ENCODE measurements at regions not wholly inside any gene's neighbourhood (a gene's known extent, or its start where the extent isn't known, plus 50 kb on each side); places are given as distances from the start of the nearest gene placed in this dataset.

DNA sequence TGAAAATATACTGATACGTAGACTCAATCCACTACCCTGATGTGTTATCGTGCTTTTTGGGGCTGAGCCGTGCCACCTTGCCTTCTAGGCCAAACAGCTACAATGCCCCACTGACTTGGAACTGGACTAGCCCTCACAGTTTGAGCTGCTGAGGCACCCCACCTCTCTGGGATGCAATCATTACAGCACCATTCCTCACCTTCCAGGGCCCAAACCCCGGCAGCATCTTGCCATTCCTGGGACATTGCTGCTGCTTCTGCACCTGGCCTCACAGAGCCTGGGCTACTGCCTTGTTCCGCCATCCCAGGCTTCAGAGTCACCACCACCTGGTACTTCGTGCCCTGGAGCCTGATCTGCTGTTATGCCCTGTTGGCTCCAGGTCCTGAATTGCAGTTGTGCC, 89.5 kb upstream of the SNCAIP start (continued):
- TF ChIP-seq, protein P1, sequence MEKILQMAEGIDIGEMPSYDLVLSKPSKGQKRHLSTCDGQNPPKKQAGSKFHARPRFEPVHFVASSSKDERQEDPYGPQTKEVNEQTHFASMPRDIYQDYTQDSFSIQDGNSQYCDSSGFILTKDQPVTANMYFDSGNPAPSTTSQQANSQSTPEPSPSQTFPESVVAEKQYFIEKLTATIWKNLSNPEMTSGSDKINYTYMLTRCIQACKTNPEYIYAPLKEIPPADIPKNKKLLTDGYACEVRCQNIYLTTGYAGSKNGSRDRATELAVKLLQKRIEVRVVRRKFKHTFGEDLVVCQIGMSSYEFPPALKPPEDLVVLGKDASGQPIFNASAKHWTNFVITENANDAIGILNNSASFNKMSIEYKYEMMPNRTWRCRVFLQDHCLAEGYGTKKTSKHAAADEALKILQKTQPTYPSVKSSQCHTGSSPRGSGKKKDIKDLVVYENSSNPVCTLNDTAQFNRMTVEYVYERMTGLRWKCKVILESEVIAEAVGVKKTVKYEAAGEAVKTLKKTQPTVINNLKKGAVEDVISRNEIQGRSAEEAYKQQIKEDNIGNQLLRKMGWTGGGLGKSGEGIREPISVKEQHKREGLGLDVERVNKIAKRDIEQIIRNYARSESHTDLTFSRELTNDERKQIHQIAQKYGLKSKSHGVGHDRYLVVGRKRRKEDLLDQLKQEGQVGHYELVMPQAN (conservative IDR thresholded peaks at IDR 0.05): no peak
- TF ChIP-seq CEBPB (IDR thresholded peaks at IDR 0.05; ENCODE audit: borderline replicate concordance in 1 of 2, low read depth in 2 of 2, low read length in 2 of 2) (no peak), NFIC (IDR thresholded peaks at IDR 0.05; ENCODE audit: low read depth, low read length) (no peak), SP1 (IDR thresholded peaks at IDR 0.05; ENCODE audit: low read depth, low read length) (no peak), ZBED1 (IDR thresholded peaks at IDR 0.05; ENCODE audit: borderline replicate concordance) (no peak), HDGF (IDR thresholded peaks at IDR 0.05) (no peak), TCF7 (IDR thresholded peaks at IDR 0.05; ENCODE audit: borderline replicate concordance) (no peak), CBFB (IDR thresholded peaks at IDR 0.05; ENCODE audit: low read depth) (no peak), HCFC1 (IDR thresholded peaks at IDR 0.05; ENCODE audit: low read length) (no peak)
- TF ChIP-seq, protein P2, sequence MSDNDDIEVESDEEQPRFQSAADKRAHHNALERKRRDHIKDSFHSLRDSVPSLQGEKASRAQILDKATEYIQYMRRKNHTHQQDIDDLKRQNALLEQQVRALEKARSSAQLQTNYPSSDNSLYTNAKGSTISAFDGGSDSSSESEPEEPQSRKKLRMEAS (IDR thresholded peaks at IDR 0.05; ENCODE audit: low read depth, low read length): no peak

DNA sequence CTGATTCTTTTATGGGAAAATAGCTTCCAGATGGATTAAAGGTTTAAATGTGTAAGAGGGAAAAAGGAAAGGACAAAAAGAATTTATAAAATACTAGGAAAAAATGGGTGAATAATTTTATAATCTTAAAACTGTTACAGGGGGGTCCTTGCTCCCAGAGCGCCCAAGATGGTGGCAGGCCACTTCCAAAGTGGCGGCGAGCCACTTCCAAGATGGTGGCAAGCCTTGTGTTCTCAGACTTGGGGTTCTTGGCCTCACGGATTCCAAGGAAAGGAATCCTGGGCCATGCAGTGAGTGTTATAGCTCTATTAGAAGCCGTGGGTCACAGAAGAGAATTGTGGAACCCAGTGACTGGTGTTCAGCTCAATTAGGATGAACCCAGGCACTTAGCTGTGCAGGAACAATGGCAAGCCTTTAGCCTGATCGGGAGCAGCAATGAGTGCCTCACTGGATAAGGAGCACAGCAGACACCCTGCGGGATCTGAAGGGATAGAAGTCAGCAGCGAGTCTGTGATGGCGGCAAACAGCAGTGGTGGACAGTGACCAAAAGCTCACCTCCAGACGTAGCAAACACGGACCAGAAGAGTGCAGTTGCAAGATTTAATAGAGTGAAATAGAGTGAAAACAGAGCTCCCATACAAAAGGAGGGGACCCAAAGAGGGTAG, 83.2 kb upstream of the SNCAIP start:
- ATAC-seq: no peak
- ChIA-PET SMC1A (ENCODE audit: uncharacterized antibody, unreplicated experiment) (no interaction called here), CTCF (no interaction called here), RAD21 (ENCODE audit: unreplicated experiment) (no interaction called here), POLR2A (no interaction called here)
- Histone ChIP-seq H2AFZ (ENCODE audit: control insufficient read depth, low read depth, low read length) (no peak overlapping the region), H3K4me1 (ENCODE audit: control insufficient read depth, insufficient read depth, low read length) (no peaks in the 10 kb centered on the region), H3K27me3 (replicated peaks in 1 of 2; ENCODE audit: control insufficient read depth in 2 of 2, insufficient read depth in 2 of 2, low read length in 1 of 2) (no peaks in the 10 kb centered on the region; a peak in 1 of 4 replicates), H4K20me1 (ENCODE audit: control insufficient read depth, insufficient read depth) (no peaks in the 10 kb centered on the region), H3K9me3 (replicated peaks; ENCODE audit: control insufficient read depth, insufficient read depth, low read length) (no peaks in the 10 kb centered on the region), H3K79me2 (ENCODE audit: control insufficient read depth, insufficient read depth, low read length) (no peaks in the 10 kb centered on the region), H3K4me2 (ENCODE audit: control insufficient read depth, insufficient read depth) (no peak overlapping the region), H3K9ac (ENCODE audit: control insufficient read depth, insufficient read depth, low read length) (no peak overlapping the region), H3K36me3 (ENCODE audit: control insufficient read depth in 2 of 2, insufficient read depth in 2 of 2, low read length in 1 of 2) (no peaks in the 10 kb centered on the region), H3K4me3 (no peak overlapping the region), H3K27ac (ENCODE audit: control insufficient read depth, insufficient read depth) (no peak overlapping the region)
- no peak for DNase-seq (ENCODE audit: low read depth, low spot score)
- intact Hi-C loops (cut with micrococcal nuclease; ENCODE audit: unreplicated experiment): no loop called here
- WGBS (ENCODE audit: insufficient coverage, insufficient replicate concordance, low lambda C conversion rate, missing lambda C conversion rate): 52% methylated on average over 11 of the region's 11 CpGs
- in situ Hi-C loops (cut with MboI): no loop called here
- BruUV-seq (replicated peaks): no TSS peak
- no peak for FAIRE-seq
- TF ChIP-seq, protein P3, sequence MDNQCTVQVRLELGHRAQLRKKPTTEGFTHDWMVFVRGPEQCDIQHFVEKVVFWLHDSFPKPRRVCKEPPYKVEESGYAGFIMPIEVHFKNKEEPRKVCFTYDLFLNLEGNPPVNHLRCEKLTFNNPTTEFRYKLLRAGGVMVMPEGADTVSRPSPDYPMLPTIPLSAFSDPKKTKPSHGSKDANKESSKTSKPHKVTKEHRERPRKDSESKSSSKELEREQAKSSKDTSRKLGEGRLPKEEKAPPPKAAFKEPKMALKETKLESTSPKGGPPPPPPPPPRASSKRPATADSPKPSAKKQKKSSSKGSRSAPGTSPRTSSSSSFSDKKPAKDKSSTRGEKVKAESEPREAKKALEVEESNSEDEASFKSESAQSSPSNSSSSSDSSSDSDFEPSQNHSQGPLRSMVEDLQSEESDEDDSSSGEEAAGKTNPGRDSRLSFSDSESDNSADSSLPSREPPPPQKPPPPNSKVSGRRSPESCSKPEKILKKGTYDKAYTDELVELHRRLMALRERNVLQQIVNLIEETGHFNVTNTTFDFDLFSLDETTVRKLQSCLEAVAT (IDR thresholded peaks at IDR 0.05): no peak
- no peak for TF ChIP-seq FOS (IDR thresholded peaks at IDR 0.05; ENCODE audit: borderline replicate concordance, extremely low read depth, insufficient read length)
- TF ChIP-seq STAT3 (IDR thresholded peaks at IDR 0.05; ENCODE audit: low read depth, low read length): no peak
- no peak for TF ChIP-seq SUZ12 (IDR thresholded peaks at IDR 0.05; ENCODE audit: unreplicated experiment)

All from GM12878 (cell line).